Keratinocyte (primary cell): ENCODE measurements at regions not wholly inside any gene's neighbourhood (a gene's known extent, or its start where the extent isn't known, plus 50 kb on each side); places are given as distances from the start of the nearest gene placed in this dataset.

Experiments
- DNase-seq: peaks from one replicate; pipeline ENCODE4 v3.0.0-alpha.2; 2011; ENCODE audit warnings: low read depth, missing footprints, low spot score
- FAIRE-seq: peaks from 2 replicates; lab custom pipeline; 2011; peaks lifted over from hg19 to GRCh38; lab: Jason Lieb, UNC
- H2AFZ ChIP-seq: 2 replicates; pipeline ENCODE4 v1.6.0; 2012; ENCODE audit warnings: low read length, control low read depth, inconsistent platforms; ENCODE audit not compliant: control insufficient read depth
- H3K27ac ChIP-seq: 2 replicates; pipeline ENCODE4 v1.5.1; 2011; ENCODE audit warnings: low read length; ENCODE audit not compliant: control insufficient read depth, insufficient read depth
- H3K27me3 ChIP-seq: 3 replicates; pipeline ENCODE4 v1.6.0; 2011; ENCODE audit warnings: low read length; ENCODE audit not compliant: control insufficient read depth, insufficient read depth; ENCODE audit errors: extremely low read depth
- H3K36me3 ChIP-seq, 2 experiments: 2 replicates in 1 of 2; 3 replicates in 1 of 2; pipeline ENCODE4 v1.5.1; 2011; ENCODE audit warnings: low read length in 2 of 2, mild to moderate bottlenecking in 1 of 2; ENCODE audit not compliant: control insufficient read depth in 2 of 2, insufficient read depth in 2 of 2; ENCODE audit errors: extremely low read depth in 1 of 2
- H3K4me1 ChIP-seq: 3 replicates; pipeline ENCODE4 v1.5.1; 2011; ENCODE audit warnings: low read length; ENCODE audit not compliant: control insufficient read depth, insufficient read depth; ENCODE audit errors: extremely low read depth
- H3K4me2 ChIP-seq: 3 replicates; pipeline ENCODE4 v1.6.0; 2011; ENCODE audit warnings: low read depth, low read length; ENCODE audit not compliant: control insufficient read depth, insufficient read depth; ENCODE audit errors: extremely low read depth
- H3K4me3 ChIP-seq, 3 experiments: fragments of 200-600 bp in 1 of 3; sonication (generic) in 1 of 3; 2 replicates in 2 of 3; 3 replicates in 1 of 3; pipeline ENCODE4 v1.5.1; 2011 to 2016; ENCODE audit warnings: low read length in 3 of 3, mild to moderate bottlenecking in 3 of 3, control low read depth in 2 of 3, inconsistent platforms in 1 of 3, low read depth in 1 of 3, mixed read lengths in 1 of 3, mixed run types in 1 of 3, moderate library complexity in 1 of 3; ENCODE audit not compliant: control insufficient read depth in 2 of 3, insufficient read depth in 2 of 3; ENCODE audit errors: extremely low read depth in 1 of 3
- H3K79me2 ChIP-seq: 2 replicates; pipeline ENCODE4 v1.6.0; 2012; ENCODE audit warnings: low read length; ENCODE audit not compliant: control insufficient read depth, insufficient read depth
- H3K9ac ChIP-seq: 3 replicates; pipeline ENCODE4 v1.6.0; 2011; ENCODE audit warnings: low read length; ENCODE audit not compliant: control insufficient read depth, insufficient read depth; ENCODE audit errors: extremely low read depth
- H3K9me1 ChIP-seq: 3 replicates; pipeline ENCODE4 v1.6.0; 2011; ENCODE audit warnings: low read length; ENCODE audit not compliant: control insufficient read depth, insufficient read depth; ENCODE audit errors: extremely low read depth
- H3K9me3 ChIP-seq: 2 replicates; pipeline ENCODE4 v1.5.1; 2012; ENCODE audit warnings: low read depth, low read length; ENCODE audit not compliant: control insufficient read depth
- H4K20me1 ChIP-seq: 3 replicates; pipeline ENCODE4 v1.6.0; 2011; ENCODE audit warnings: low read length; ENCODE audit not compliant: control insufficient read depth, insufficient read depth; ENCODE audit errors: extremely low read depth
- CTCF ChIP-seq, 3 experiments: IDR thresholded peaks in 1 of 3; conservative IDR thresholded peaks in 1 of 3; optimal IDR thresholded peaks in 1 of 3; 2 replicates in 2 of 3; 3 replicates in 1 of 3; pipeline versions ENCODE3 to v1.5.1; 2011; ENCODE audit warnings: low read length in 3 of 3, mild to moderate bottlenecking in 3 of 3, moderate library complexity in 2 of 3, control low read depth in 1 of 3, inconsistent platforms in 1 of 3; ENCODE audit not compliant: insufficient read depth in 2 of 3; ENCODE audit errors: extremely low read depth in 1 of 3
- EZH2 ChIP-seq: IDR thresholded peaks from one replicate; pipeline ENCODE4 v1.6.1; 2012; ENCODE audit warnings: inconsistent platforms, mild to moderate bottlenecking, low read length, moderate library complexity
- dilution Hi-C: fragments of 300-500 bp; cut with MboI; formaldehyde crosslinking; loops from one replicate; pipeline ENCODE4 v1.7.0; 2020; ENCODE audit warnings: low sequenced_read_pairs; ENCODE audit not compliant: extremely low pct_ligation_motif_present

- H3K36me3 ChIP-seq: no peaks in the 10 kb centered on the region
- no peaks in the 10 kb centered on the region for H4K20me1 ChIP-seq
- no peak overlapping the region for H3K9ac ChIP-seq
- FAIRE-seq: no peak
- no peak overlapping the region for H2AFZ ChIP-seq
- DNase-seq: no peak
- TF ChIP-seq EZH2: no peak
- no peaks in the 10 kb centered on the region for H3K4me1 ChIP-seq
- H3K27me3 ChIP-seq: no peaks in the 10 kb centered on the region
- no peak overlapping the region for H3K4me3 ChIP-seq
- H3K4me2 ChIP-seq: no peak overlapping the region
- no peaks in the 10 kb centered on the region for H3K79me2 ChIP-seq
- no peak overlapping the region for H3K27ac ChIP-seq
- H3K9me3 ChIP-seq: no peaks in the 10 kb centered on the region
- no peaks in the 10 kb centered on the region for H3K9me1 ChIP-seq
- dilution Hi-C loops: no loop called here
Measured at GRCh38 chr14:41201696-41202095, 405.0 kb upstream of the LRFN5 start.

- FAIRE-seq: no peak
- Histone ChIP-seq H3K9me3 (no peaks in the 10 kb centered on the region), H3K27ac (no peak overlapping the region), H3K27me3 (no peaks in the 10 kb centered on the region), H2AFZ (no peak overlapping the region), H3K4me1 (no peaks in the 10 kb centered on the region), H4K20me1 (no peaks in the 10 kb centered on the region), H3K9ac (no peak overlapping the region), H3K9me1 (no peaks in the 10 kb centered on the region), H3K4me3 (no peak overlapping the region), H3K4me2 (no peak overlapping the region), H3K36me3 (no peaks in the 10 kb centered on the region), H3K79me2 (no peaks in the 10 kb centered on the region)
- dilution Hi-C loops: no loop called here
- DNase-seq: no peak
- no peak for TF ChIP-seq CTCF (optimal IDR thresholded peaks at IDR 0.05 in 1 of 3, IDR thresholded peaks at IDR 0.05 in 1 of 3, conservative IDR thresholded peaks at IDR 0.05 in 1 of 3; ENCODE audit: extremely low read depth in 1 of 3, insufficient read depth in 2 of 3, low read length in 3 of 3)
- TF ChIP-seq EZH2: no peak
Measured at GRCh38 chr14:41187868-41188267, 418.8 kb upstream of the LRFN5 start.

- H3K4me2 ChIP-seq: no peak overlapping the region
- no peaks in the 10 kb centered on the region for H3K9me3 ChIP-seq
- no peaks in the 10 kb centered on the region for H3K9me1 ChIP-seq
- no peak overlapping the region for H2AFZ ChIP-seq
- H3K27me3 ChIP-seq: no peaks in the 10 kb centered on the region
- no peak overlapping the region for H3K4me3 ChIP-seq
- dilution Hi-C loops: no loop called here
- no peaks in the 10 kb centered on the region for H3K79me2 ChIP-seq
- no peaks in the 10 kb centered on the region for H3K36me3 ChIP-seq
- H3K9ac ChIP-seq: no peak overlapping the region
- H4K20me1 ChIP-seq: no peaks in the 10 kb centered on the region
- H3K4me1 ChIP-seq: no peaks in the 10 kb centered on the region
- H3K27ac ChIP-seq: no peak overlapping the region
- TF ChIP-seq EZH2: no peak
- TF ChIP-seq CTCF (optimal IDR thresholded peaks at IDR 0.05 in 1 of 3, IDR thresholded peaks at IDR 0.05 in 1 of 3, conservative IDR thresholded peaks at IDR 0.05 in 1 of 3; ENCODE audit: extremely low read depth in 1 of 3, insufficient read depth in 2 of 3, low read length in 3 of 3): no peak
- FAIRE-seq (no peak), DNase-seq (no peak)
Measured at GRCh38 chr14:41171045-41171444, 435.6 kb upstream of the LRFN5 start.
